Mucosa of descending colon (tissue), 3 donors: ENCODE measurements at regions not wholly inside any gene's neighbourhood (a gene's known extent, or its start where the extent isn't known, plus 50 kb on each side); places are given as distances from the start of the nearest gene placed in this dataset.

Experiments
- ATAC-seq: fragments of 200-7000 bp; cut with Tn5 transposase; one replicate; pipeline ENCODE4 v1.9.1; 2020; ENCODE audit warnings: mild to moderate bottlenecking, moderate library complexity
- DNase-seq, 3 donors: peaks; one replicate each; pipeline ENCODE4 v3.0.0-alpha.2; 2020
- H3K36me3 ChIP-seq: fragments of 200-600 bp; one replicate; pipeline ENCODE4 v1.8.0; 2021; ENCODE audit warnings: low read depth, mild to moderate bottlenecking
- H3K4me1 ChIP-seq: fragments of 200-600 bp; one replicate; pipeline ENCODE4 v1.8.0; 2021; ENCODE audit warnings: low read depth, mild to moderate bottlenecking
- H3K4me3 ChIP-seq: fragments of 200-600 bp; one replicate; pipeline ENCODE4 v1.8.0; 2021; ENCODE audit warnings: mild to moderate bottlenecking
- H3K9me3 ChIP-seq: fragments of 200-600 bp; one replicate; pipeline ENCODE4 v1.8.0; 2021; ENCODE audit warnings: mild to moderate bottlenecking
- CTCF ChIP-seq: fragments of 200-600 bp; IDR thresholded peaks from one replicate; pipeline ENCODE4 v1.8.0; 2022; ENCODE audit warnings: antibody characterized with exemption, mild to moderate bottlenecking
- intact Hi-C, 2 donors: fragments of 100-400 bp; cut with DNase I in 1 of 2; cut with micrococcal nuclease in 1 of 2; formaldehyde crosslinking; loops; one replicate each; pipeline versions ENCODE4 v1.11.0 to v1.11.1; 2022; cut with DNase I, micrococcal nuclease
- donor health status: DM: no; HTN: no; CAD: no; lungs with moderate emphysema.
- donor health status: DM: no; HTN: no; CAD: no.
- donor health status: DM: no; HTN: yes; CAD: no.

DNA sequence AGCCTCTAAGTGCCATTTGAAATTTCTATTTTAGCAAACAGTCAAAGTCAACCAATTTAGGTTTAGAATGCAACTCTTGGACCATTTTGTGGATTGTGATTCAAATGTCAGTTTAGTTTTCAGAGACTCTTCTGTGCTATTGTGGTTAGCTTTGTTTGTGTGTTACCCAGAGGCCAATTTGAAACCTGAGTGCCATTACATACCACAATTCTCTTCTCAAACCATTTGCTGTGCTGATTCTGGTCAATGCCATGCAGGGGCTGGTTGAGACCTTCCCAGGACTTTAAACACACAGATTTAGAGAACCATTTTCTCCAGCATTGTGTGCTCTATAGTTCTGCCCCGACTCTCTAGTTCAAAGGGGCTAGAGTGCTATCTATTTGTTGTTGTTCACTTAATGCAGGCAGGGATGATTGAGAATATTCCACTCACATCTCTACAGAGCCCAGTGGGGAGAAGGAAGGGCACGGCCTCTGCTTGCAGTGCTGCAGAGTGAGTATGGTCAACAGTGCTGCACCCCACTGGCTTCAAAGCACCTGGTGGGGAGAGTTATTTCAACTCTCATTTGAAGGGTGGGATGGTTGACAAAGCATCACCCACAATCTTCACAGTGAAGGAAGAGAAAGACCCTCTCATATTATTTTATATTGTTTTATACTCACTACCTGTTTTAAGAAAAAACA, 738.2 kb downstream of the COL12A1 start:
- ATAC-seq (no peak), DNase-seq (no peak)
- intact Hi-C loops = no loop called here
- no peak for TF ChIP-seq CTCF
- no peaks in the 10 kb centered on the region for H3K9me3 ChIP-seq
- no peaks in the 10 kb centered on the region for H3K4me1 ChIP-seq
- no peaks in the 10 kb centered on the region for H3K36me3 ChIP-seq
- no peak overlapping the region for H3K4me3 ChIP-seq

DNA sequence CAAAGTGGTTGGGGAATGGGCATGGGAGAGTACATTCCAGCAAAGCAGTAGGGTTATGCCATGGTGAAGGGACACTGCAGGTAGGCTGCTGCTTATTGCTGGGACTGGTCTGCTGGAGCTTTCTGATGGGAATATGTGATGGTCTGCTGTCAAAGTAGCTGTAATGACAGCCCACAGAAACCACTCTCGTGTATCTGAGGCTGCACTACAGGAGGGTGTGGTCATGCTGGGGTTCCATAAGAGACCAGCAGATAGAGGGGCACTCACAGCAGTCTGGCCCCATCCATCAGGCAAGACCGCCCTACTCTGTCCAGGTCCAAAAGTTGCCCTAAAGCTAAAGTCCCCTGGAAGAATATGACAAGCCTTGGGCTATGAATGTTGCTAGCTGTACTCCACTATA, 739.3 kb downstream of the COL12A1 start:
- DNase-seq (no peak), ATAC-seq (no peak)
- no peaks in the 10 kb centered on the region for H3K36me3 ChIP-seq
- no peak for TF ChIP-seq CTCF
- H3K9me3 ChIP-seq = no peaks in the 10 kb centered on the region
- intact Hi-C loops = no loop called here
- H3K4me3 ChIP-seq = no peak overlapping the region
- H3K4me1 ChIP-seq = no peaks in the 10 kb centered on the region

DNA sequence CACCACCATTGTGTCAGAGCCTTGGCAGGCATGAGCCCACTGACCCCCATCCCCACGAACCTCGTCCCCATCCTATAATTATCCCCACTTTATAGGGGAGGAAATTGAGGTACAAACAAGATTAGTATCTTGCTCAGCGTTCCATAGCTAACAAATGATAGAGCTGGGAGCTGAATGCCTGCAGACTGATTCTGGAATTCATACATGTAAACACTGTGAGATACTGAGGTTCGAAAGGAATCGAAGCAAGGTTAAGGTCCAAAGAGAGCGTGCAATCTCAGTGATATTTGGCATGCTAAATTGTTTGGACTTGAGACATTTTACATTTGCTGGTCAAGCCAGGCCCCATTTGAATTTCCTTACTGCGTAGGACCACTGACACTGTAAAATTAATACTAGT, 746.6 kb downstream of the COL12A1 start:
- H3K4me1 ChIP-seq = no peaks in the 10 kb centered on the region
- no peak for ATAC-seq
- H3K36me3 ChIP-seq = no peaks in the 10 kb centered on the region
- TF ChIP-seq CTCF = no peak
- intact Hi-C loops = no loop called here
- no peaks in the 10 kb centered on the region for H3K9me3 ChIP-seq
- DNase-seq = no peak
- no peak overlapping the region for H3K4me3 ChIP-seq

DNA sequence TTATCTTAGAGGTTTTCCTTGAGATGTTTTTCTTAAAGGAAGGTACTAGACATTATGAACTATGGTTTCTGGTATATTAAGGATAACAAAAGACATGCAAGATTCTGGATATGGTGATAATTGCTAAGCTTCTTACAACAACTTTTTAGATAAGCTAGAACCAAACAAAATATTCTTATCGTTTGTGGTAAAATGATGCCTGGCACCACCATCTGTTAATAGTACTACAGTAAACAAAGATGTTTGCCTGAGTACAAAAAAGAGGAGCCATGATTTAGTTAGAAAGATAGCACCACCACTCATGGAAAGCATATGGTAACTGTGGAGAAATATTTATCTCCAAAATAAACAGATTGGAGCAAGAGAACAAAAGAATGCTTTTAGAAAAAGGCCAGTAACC, 747.3 kb downstream of the COL12A1 start:
- no peak for TF ChIP-seq CTCF
- H3K4me3 ChIP-seq = no peak overlapping the region
- no peak for DNase-seq

DNA sequence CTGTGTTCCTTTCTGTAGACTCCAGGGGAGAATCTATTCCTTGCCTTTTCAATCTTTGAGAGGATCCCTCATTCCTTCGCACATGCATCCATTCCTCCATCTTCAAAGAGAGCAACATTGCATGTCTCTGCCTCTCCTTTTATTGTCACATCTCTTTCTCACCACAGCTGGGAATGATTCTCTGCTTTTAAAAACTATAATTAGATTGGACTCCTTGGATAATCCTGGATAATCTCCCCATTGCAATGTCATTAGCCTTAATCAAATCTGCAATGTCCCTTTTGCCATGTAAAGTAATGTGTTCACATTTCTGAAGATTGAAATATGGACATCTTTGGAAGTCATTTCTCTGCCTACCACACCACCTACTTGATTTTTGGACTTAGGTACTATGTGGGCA, 750.1 kb downstream of the COL12A1 start:
- intact Hi-C loops = no loop called here
- H3K4me3 ChIP-seq = no peak overlapping the region
- no peak for TF ChIP-seq CTCF
- H3K36me3 ChIP-seq = no peaks in the 10 kb centered on the region
- no peaks in the 10 kb centered on the region for H3K4me1 ChIP-seq
- DNase-seq = no peak
- ATAC-seq = no peak
- H3K9me3 ChIP-seq = no peaks in the 10 kb centered on the region

More for the DNA sequence above, 747.3 kb downstream of the COL12A1 start:
- Histone ChIP-seq H3K36me3 (no peaks in the 10 kb centered on the region), H3K9me3 (no peaks in the 10 kb centered on the region), H3K4me1 (no peaks in the 10 kb centered on the region)
- no peak for ATAC-seq
- intact Hi-C loops = no loop called here

DNA sequence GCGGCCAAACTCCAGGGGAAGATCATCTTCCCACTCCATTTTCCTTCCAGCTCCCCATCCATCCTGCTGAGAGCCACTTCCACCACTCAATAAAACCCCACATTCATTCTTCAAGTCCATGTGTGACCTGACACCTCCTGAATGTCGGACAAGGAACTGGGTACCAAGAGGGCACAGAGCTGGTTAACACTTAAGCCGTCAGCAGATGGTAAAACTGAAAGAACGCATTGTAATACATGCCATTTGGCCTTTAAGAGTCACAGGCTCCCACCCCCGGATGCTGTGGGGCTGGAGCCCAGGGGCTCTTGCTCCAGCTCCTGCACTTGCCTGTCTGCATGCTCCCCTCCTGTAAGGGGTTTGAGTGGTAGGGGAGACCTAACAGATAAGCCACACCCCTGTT, 753.9 kb downstream of the COL12A1 start:
- no peaks in the 10 kb centered on the region for H3K4me1 ChIP-seq
- intact Hi-C loops = no loop called here
- no peak for ATAC-seq
- H3K36me3 ChIP-seq = no peaks in the 10 kb centered on the region
- H3K9me3 ChIP-seq = no peaks in the 10 kb centered on the region
- TF ChIP-seq CTCF = no peak
- no peak for DNase-seq
- no peak overlapping the region for H3K4me3 ChIP-seq
